ENCODE measurements at regions not wholly inside any gene's neighbourhood (a gene's known extent, or its start where the extent isn't known, plus 50 kb on each side); places are given as distances from the start of the nearest gene placed in this dataset.

DNA sequence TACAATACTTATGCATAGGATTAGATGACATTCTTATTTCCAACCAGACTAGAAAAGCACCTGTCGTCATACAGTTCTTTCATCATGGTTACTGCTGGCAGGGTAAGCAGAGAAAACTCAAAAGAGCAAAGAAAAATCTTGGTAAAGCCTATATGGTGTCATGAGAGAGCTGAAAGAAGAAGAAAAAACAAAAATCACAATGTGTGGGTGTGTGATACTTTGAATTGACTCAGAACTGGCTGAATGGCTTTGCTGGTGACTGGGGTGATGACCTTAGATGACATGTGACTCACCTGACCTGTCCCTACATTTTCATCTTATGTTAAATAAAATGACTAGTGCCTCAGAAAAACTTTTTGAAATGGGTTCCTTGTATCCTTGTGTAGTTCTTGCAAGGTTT is 278.1 kb upstream of the LMO3 start:
- no peak for DNase-seq (ENCODE audit: low spot score)
- H3K27me3 ChIP-seq (replicated peaks; ENCODE audit: insufficient read depth) = no peaks in the 10 kb centered on the region
- no peaks in the 10 kb centered on the region for H3K9me3 ChIP-seq
- H3K4me3 ChIP-seq = no peak overlapping the region
- no peaks in the 10 kb centered on the region for H3K4me1 ChIP-seq (ENCODE audit: control insufficient read depth in 1 of 2, low read depth in 2 of 2)
- H3K27ac ChIP-seq = no peak overlapping the region
- ATAC-seq (ENCODE audit: insufficient number of reproducible peaks, low FRiP score, low read depth) = no peak
- H3K36me3 ChIP-seq = no peaks in the 10 kb centered on the region
- TF ChIP-seq, protein P1, sequence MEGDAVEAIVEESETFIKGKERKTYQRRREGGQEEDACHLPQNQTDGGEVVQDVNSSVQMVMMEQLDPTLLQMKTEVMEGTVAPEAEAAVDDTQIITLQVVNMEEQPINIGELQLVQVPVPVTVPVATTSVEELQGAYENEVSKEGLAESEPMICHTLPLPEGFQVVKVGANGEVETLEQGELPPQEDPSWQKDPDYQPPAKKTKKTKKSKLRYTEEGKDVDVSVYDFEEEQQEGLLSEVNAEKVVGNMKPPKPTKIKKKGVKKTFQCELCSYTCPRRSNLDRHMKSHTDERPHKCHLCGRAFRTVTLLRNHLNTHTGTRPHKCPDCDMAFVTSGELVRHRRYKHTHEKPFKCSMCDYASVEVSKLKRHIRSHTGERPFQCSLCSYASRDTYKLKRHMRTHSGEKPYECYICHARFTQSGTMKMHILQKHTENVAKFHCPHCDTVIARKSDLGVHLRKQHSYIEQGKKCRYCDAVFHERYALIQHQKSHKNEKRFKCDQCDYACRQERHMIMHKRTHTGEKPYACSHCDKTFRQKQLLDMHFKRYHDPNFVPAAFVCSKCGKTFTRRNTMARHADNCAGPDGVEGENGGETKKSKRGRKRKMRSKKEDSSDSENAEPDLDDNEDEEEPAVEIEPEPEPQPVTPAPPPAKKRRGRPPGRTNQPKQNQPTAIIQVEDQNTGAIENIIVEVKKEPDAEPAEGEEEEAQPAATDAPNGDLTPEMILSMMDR (IDR thresholded peaks at IDR 0.05) = no peak

- no peaks in the 10 kb centered on the region for H3K27me3 ChIP-seq (replicated peaks; ENCODE audit: insufficient read depth)
- no peaks in the 10 kb centered on the region for H3K4me1 ChIP-seq (ENCODE audit: control insufficient read depth in 1 of 2, low read depth in 2 of 2)
- TF ChIP-seq, protein P1 (IDR thresholded peaks at IDR 0.05) = no peak
- no peak overlapping the region for H3K27ac ChIP-seq
- no peak overlapping the region for H3K4me3 ChIP-seq
- DNase-seq (ENCODE audit: low spot score) (no peak), ATAC-seq (ENCODE audit: insufficient number of reproducible peaks, low FRiP score, low read depth) (no peak)
- H3K9me3 ChIP-seq = no peaks in the 10 kb centered on the region
- no peaks in the 10 kb centered on the region for H3K36me3 ChIP-seq
Measured at GRCh38 chr12:16881986-16882570, 276.1 kb upstream of the LMO3 start.

DNA sequence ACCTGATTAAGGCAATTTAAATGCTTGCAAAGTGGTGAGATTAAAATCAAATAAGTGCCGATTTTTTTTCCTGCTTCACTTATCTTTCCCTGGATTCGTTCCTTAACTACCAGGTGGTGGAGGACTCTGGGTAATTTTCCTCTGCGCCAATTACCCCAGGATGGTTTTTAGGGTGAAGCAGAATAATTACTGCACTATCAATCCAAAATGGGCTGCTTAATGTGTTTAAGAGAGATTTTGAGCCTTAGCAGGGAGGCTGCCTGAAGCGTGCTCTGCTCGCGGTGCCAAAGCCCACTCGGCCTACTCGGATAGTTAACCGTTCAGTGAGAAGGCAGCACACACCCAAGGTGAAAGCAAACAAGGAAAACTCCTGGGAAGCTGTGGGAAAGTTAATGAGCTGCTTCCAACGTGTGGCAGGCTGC is 274.9 kb upstream of the LMO3 start:
- TF ChIP-seq, protein P1 (IDR thresholded peaks at IDR 0.05) = no peak
- H3K4me3 ChIP-seq = peak overlapping the region; percentile 23
- H3K27ac ChIP-seq = no peak overlapping the region
- no peaks in the 10 kb centered on the region for H3K36me3 ChIP-seq
- H3K9me3 ChIP-seq = no peaks in the 10 kb centered on the region
- H3K4me1 ChIP-seq (ENCODE audit: control insufficient read depth in 1 of 2, low read depth in 2 of 2) = no peaks in the 10 kb centered on the region
- DNase-seq (ENCODE audit: low spot score) (no peak), ATAC-seq (ENCODE audit: insufficient number of reproducible peaks, low FRiP score, low read depth) (no peak)
- H3K27me3 ChIP-seq (replicated peaks; ENCODE audit: insufficient read depth) = no peaks in the 10 kb centered on the region

DNA sequence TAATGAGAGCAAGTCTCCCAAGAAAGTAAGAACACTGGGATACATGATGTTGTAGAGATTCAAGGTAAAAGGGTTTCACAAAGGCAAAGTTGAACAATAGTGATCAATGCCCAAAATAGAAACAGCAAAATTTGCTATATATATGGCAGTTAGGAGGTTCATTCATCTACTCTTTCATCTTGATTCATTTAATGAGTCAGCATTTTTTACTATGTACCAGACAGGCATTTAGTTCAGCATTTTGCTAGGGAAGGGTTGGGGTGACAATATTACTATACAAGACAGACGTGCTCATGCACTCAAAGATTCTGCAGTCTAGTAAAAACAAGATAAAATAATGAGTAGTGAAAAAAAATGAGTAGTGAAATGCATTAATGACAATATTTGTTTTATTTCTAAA is 264.9 kb upstream of the LMO3 start:
- Histone ChIP-seq H3K36me3 (no peaks in the 10 kb centered on the region), H3K27ac (no peak overlapping the region), H3K4me3 (no peak overlapping the region), H3K9me3 (no peaks in the 10 kb centered on the region), H3K4me1 (ENCODE audit: control insufficient read depth in 1 of 2, low read depth in 2 of 2) (no peaks in the 10 kb centered on the region), H3K27me3 (replicated peaks; ENCODE audit: insufficient read depth) (no peaks in the 10 kb centered on the region)
- no peak for DNase-seq (ENCODE audit: low spot score)
- TF ChIP-seq, protein P1 (IDR thresholded peaks at IDR 0.05) = no peak
- no peak for ATAC-seq (ENCODE audit: insufficient number of reproducible peaks, low FRiP score, low read depth)

GRCh38 chr12:16863742-16864141 is 257.8 kb upstream of the LMO3 start:
- TF ChIP-seq, protein P1 (IDR thresholded peaks at IDR 0.05) = no peak
- Histone ChIP-seq H3K27ac (no peak overlapping the region), H3K4me1 (ENCODE audit: control insufficient read depth in 1 of 2, low read depth in 2 of 2) (no peaks in the 10 kb centered on the region), H3K27me3 (replicated peaks; ENCODE audit: insufficient read depth) (no peaks in the 10 kb centered on the region), H3K9me3 (no peaks in the 10 kb centered on the region), H3K4me3 (no peak overlapping the region), H3K36me3 (no peaks in the 10 kb centered on the region)
- no peak for ATAC-seq (ENCODE audit: insufficient number of reproducible peaks, low FRiP score, low read depth)
- DNase-seq (ENCODE audit: low spot score) = no peak
